Stimulated activated CD8-positive, alpha-beta memory T cell treated with anti-CD3 and anti-CD28 coated beads, Interleukin-12 subunit alpha, Interleukin-12 subunit beta, amount 100 ng/mL, for 24 hours (primary cell): ENCODE measurements at regions not wholly inside any gene's neighbourhood (a gene's known extent, or its start where the extent isn't known, plus 50 kb on each side); places are given as distances from the start of the nearest gene placed in this dataset.
"Not testable (repeated sequence)": the region's sequence is repeated elsewhere in the genome, so short reads cannot be mapped to it uniquely, and the experiment has no call there.

Experiments used
- DNase-seq: peaks from one replicate; pipeline ENCODE4 v3.0.0-alpha.2; 2020; ENCODE audit errors: extremely low read depth

DNA sequence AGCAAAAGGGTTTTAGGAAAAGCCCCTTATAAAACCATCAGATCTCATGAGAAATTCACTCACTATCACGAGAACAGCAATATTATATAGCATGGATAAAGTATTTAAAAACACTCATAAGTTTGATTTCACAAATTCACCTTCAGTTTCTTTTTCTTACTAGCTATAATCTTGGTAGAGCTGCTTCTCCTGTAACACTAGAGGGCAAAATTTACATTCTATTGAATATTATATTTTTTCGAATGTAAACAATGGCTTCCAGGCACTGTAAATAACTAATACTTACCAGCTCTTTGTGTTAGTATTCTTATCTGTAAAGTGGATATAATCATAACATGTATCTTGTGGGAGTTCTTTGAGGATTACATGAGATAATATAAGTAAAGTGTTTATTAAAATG is 259.6 kb downstream of the CCER1 start:
- DNase-seq = no peak

- DNase-seq = no peak
Measured at GRCh38 chr12:90690120-90690519, 264.9 kb downstream of the CCER1 start.

GRCh38 chr12:90687682-90688081 is 267.3 kb downstream of the CCER1 start:
- DNase-seq = not testable (repeated sequence)

DNA sequence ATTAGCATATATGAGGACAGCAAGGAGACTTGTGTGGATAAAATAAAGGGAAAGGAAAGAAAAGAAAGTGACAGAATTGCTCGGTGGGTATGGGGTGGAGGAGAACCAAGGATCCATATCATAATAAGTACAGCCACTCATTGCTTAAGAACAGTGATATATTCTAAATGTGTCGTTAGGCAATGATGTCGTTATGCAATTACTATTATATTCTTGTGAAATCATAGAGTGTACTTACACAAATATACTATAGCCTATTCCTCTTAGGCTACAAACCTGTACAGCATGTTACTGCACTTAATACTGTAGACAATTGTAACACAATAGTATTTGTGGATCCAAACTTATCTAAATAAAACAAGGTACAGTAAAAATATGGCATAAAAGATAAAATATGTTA is 271.1 kb downstream of the CCER1 start:
- DNase-seq = no peak

DNA sequence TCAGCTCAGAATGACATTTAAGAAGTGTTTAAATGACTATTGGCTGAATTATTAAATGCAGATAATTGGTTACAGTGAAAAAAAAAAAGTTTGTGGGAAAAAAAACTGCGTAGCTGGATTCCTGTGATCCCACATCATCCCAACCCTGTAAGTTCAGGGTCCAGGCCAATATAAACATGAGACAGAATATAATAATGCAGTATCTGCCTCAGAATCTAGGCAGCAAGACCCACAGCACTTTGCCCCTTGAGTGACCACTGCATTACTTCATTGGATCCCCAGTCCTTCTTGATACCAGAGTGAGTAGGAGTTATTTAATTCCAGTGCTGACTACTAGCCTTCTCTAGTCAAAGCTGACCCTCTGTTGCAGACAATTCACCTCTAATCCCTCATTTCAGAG is 272.6 kb downstream of the CCER1 start:
- no peak for DNase-seq

GRCh38 chr12:90679674-90680073 is 275.3 kb downstream of the CCER1 start:
- DNase-seq = no peak

DNA sequence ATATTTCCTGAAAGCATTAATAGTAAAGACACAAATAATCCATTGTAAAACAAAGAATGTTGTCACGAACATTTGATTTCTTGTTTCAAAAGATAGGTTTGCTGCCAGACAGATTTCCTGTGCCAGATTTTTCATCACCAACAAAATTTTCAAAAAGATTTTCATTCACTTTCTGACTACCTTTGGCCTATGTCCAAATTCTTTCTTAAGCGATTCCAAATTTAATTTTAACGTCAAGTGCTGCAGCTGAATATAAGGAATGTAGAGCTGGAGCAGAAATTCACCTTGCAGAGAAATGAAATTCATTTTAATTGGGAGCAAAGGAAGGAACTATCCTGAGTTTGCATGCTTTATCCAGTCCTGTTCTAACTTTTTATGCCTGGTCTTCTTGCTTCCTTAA is 277.4 kb downstream of the CCER1 start:
- no peak for DNase-seq

- no peak for DNase-seq
Measured at GRCh38 chr12:90677055-90677454, 277.9 kb downstream of the CCER1 start.

GRCh38 chr12:90675106-90675505 is 279.9 kb downstream of the CCER1 start:
- DNase-seq = no peak

- no peak for DNase-seq
Measured at GRCh38 chr12:90672081-90672480, 282.9 kb downstream of the CCER1 start.

GRCh38 chr12:90663949-90664348 is 291.0 kb downstream of the CCER1 start:
- not testable (repeated sequence) for DNase-seq

GRCh38 chr12:90659060-90659459 is 295.9 kb downstream of the CCER1 start:
- no peak for DNase-seq

- DNase-seq = no peak
Measured at GRCh38 chr12:90653040-90653439, 301.9 kb downstream of the CCER1 start.

DNA sequence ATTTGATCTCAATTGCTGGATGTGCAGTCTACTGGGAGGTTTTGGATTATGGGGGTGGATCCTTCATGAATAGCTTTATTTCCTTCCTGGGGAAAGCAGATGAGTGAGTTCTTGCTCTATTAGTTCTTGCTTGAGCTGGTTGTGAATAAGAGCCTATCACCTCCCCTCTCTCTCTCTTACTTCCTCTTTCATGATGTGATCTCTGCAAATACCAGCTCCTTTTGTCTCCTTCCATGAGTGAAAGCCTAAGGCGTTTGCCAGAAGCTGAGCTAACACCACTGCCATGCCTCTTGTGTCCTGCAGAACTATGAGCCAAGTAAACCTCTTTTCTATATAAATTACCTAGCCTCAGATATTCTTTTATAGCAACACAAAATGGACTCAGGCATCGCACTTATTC is 302.7 kb downstream of the CCER1 start:
- DNase-seq = no peak

DNA sequence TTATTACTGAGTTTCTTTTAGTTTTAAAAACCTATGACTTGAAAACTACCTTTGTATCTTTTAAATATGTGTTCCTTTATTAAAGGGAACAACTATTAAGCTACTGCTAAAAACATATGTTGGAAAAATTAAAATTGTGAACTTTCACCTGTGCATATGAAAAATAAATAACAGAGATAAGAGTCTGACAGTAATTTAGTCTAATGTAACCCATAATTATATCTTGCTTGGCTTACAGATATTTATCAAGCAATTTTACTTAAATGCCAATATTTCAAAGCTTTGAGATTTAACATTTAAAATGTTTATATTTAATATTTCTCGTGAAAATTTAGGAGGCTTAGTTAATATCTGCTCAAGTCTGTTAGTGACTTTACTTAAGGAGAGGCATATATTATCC is 309.8 kb downstream of the CCER1 start:
- DNase-seq = no peak

DNA sequence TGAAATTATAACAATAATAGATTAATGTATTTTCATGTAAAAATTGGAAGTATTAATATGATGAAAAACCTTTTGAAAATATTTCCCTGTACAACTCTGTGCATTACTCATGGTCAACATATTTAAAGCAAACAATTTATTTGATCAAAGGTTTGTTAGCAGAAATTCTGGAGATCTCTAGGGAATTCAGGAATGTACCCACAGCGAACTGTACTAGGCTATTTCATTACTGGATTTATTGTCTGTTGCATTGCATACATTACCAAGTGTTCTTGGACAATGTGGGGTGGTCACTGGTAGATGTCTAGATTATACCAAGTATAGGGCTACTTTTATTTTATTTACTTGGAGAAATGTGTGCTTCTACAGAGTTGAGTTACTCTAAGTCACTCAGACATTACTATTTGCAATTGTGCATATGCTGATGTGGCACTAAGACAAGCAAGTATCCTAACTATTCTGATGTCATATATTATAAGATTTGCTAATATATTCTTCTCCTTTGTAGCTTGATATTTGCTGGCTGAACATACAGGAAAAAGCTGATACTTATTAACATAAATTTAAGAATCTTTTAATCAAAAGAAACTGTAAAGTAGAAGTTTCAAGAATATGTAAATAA is 323.3 kb downstream of the CCER1 start:
- DNase-seq = no peak

DNA sequence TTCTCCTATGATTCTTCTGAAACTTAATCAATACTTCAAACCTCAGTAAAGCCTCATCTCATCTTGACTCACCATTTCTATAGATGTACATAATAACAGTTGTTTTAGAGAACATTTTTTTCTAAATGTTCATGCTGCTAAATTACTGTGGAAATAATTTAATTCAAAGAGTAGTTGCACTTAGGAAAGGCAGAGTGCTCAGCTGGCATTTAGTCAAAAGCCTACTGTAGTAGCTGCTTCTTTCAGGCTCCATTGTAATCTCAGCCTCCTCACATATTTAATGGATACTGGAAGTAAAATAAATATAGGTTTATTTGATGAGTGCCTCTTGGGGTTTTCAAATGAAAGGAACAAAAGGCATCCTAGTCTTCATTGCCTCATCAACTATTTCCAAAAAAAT is 325.0 kb downstream of the CCER1 start:
- DNase-seq = no peak

- no peak for DNase-seq
Measured at GRCh38 chr12:90628213-90628612, 326.8 kb downstream of the CCER1 start.

DNA sequence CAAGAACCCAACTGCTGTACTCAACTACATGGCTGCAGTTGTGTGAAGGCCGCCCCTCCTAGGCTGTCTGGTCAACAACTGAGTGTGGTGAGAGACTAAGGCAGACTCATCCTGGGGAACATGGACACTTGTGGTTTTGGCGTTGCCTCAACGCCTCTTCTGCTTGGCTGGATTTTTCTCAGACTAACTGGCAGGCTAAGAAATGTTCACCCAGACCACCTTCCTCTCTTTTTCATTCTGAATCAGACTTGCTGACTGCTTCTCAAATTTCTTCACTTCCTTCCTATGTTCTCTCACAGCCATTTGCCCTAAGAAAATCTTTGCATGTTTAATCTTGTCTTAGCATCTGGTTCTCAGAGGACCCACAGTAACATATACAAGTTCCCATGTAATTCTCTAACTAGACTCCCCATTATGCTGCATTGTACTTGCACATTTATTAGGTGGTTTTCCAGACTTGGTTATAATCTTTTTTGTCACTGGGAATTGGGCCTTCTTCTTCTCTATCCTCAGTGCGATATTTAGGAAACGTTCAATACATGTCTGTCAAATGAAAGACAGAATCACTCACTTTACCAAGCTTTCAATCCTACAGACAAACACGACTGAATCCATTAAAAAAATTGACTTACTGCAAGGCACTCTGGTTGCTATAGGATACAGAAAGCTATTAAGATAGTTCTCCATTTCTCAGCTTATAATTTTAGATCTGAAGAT is 327.6 kb downstream of the CCER1 start:
- DNase-seq = no peak

DNA sequence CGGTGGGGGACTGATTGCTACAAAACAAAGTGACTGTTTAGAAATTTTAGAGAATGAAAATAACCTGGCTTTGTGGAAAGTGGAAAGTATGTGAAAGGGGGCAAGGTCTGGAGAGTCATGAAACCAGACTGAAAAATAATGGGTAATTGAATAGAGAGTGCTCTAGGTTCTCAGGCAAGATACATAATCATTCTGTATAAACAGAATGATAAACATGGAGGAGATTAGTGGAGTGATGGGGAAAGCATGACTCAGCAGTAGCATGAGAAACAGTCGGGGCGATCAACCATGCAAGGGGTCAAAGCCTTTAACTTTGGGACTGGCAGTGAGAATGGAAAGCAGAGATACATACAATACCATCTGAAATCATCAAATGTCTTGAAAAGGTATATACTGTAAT is 332.5 kb downstream of the CCER1 start:
- DNase-seq = no peak

DNA sequence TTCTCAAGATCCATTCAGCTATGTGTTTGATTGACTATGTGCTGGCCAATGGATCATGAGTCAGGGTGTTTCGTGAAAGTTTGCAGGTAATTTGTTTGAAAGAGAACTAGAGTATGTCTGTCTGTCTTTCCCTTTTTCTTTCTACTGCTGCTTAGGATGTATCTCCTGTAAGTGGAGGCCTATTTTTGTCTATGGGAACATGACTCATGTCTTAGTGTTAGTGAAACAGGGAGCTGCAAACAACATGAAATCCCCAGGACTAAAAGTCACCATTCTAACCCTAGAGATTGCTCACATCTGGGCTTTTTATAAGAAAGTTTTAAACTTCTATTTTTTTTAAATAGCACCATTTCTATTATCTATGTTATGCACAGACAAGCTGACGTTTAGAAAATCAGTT is 333.0 kb downstream of the CCER1 start:
- no peak for DNase-seq

DNA sequence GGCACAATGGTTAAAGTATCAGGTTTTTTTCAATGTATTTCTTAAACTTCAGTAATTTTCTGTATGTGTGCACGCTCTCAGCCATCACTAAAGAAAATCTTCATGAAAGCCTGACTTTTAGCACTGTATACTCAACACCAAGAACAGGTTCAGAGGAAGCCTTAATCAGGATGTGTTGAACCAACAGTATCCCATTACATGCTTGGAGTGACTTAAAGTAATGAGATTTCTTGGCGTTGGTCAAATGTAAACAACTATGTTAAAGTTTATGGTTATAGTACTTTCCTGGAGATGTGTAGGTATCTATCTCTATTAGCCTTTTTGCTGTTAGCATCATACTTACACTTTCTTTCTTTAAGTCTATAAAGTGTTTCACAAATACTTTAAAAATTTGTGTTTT is 335.0 kb downstream of the CCER1 start:
- no peak for DNase-seq

DNA sequence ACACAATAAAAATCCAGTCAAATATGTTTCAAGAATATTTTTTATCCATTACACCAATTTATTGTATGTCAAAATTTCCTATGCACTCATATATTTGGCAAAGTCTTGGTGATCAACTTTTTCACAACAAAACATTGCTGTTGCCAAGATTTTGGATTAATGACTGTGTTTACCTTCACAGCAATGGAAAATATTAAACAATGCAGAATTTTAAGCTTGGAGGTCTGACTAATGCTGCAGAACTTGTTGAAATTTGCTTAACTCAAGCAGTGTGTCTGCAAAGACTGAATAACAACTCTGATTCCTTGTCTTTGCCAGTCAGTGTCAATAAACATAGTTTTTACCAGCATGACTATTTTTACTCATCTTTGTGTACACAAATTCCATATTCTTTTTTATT is 336.4 kb downstream of the CCER1 start:
- no peak for DNase-seq

- DNase-seq = no peak
Measured at GRCh38 chr12:90611891-90612290, 343.1 kb downstream of the CCER1 start.
